ENCODE measurements at regions not wholly inside any gene's neighbourhood (a gene's known extent, or its start where the extent isn't known, plus 50 kb on each side); places are given as distances from the start of the nearest gene placed in this dataset.

DNA sequence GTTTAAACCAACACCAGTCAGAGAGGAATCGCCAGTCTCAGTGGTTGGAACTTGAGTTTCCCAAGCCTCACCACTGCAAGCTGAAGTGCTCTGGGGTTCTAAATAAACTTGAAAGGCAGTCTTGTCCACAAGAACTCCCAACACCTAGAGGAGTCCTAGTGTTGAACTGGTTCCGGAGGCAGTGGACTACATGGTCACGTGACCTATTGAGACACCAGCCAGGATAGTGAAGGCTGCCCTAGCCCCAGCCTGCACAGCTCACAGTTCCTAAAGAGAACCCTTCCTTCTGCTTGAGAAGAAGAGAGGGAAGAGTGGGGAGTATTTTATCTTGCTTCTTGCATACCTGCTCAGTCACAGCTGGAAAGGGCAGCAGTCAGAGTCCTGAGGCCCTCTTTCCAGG lies 1012.7 kb upstream of the ADGRL3 start:
- H3K27ac ChIP-seq, result no peak overlapping the region
- H3K27me3 ChIP-seq, result no peaks in the 10 kb centered on the region

DNA sequence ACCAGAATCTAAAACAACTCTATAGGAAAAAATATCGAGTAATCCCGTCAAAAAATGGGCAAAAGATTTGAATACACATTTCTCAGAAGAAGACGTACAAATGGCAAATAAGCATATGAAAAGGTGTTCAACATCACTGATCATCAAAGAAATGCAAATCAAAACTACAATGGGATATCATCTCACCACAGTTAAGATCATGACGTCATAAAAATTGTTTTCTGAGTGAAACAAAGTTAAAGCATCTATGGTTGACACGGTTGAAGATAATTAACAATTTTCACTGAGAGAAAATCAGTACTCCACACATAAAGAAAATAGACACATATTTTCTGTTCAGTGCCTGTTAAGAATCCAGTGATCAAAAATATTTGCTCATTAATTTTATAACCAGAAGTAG lies 1010.8 kb upstream of the ADGRL3 start:
- Histone ChIP-seq H3K9me3 (no peaks in the 10 kb centered on the region), H3K27me3 (no peaks in the 10 kb centered on the region), H3K27ac (no peak overlapping the region), H3K4me3 (no peak overlapping the region), H3K4me1 (no peaks in the 10 kb centered on the region), H3K36me3 (no peaks in the 10 kb centered on the region)
- DNase-seq, result no peak
- TF ChIP-seq, protein P1, sequence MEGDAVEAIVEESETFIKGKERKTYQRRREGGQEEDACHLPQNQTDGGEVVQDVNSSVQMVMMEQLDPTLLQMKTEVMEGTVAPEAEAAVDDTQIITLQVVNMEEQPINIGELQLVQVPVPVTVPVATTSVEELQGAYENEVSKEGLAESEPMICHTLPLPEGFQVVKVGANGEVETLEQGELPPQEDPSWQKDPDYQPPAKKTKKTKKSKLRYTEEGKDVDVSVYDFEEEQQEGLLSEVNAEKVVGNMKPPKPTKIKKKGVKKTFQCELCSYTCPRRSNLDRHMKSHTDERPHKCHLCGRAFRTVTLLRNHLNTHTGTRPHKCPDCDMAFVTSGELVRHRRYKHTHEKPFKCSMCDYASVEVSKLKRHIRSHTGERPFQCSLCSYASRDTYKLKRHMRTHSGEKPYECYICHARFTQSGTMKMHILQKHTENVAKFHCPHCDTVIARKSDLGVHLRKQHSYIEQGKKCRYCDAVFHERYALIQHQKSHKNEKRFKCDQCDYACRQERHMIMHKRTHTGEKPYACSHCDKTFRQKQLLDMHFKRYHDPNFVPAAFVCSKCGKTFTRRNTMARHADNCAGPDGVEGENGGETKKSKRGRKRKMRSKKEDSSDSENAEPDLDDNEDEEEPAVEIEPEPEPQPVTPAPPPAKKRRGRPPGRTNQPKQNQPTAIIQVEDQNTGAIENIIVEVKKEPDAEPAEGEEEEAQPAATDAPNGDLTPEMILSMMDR (IDR thresholded peaks at IDR 0.05), result no peak
- no peak for TF ChIP-seq POLR2A (IDR thresholded peaks at IDR 0.05)

More for the DNA sequence above, 1012.7 kb upstream of the ADGRL3 start:
- no peak for TF ChIP-seq POLR2A (IDR thresholded peaks at IDR 0.05)
- TF ChIP-seq, protein P1 (IDR thresholded peaks at IDR 0.05), result no peak
- Histone ChIP-seq H3K4me3 (no peak overlapping the region), H3K4me1 (no peaks in the 10 kb centered on the region), H3K36me3 (no peaks in the 10 kb centered on the region), H3K9me3 (no peaks in the 10 kb centered on the region)
- DNase-seq, result no peak

DNA sequence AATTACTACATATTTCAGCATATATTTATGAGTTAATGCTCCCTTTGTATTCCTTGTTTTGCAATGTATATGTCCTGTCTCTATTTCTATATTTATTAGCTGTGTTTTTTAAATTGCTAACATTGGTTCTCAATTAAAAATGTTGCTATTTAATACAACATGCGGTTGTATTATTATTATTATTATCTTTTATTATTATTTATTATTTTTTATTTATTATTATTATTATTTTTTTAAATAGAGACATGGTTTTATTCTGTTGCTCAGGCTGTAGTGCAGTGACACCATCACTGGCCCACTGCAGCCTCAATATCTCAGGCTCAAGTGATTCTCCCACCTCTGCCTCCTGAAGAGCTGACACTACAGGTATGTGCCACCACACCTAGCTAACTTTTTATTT lies 1005.9 kb upstream of the ADGRL3 start:
- Histone ChIP-seq H3K36me3 (no peaks in the 10 kb centered on the region), H3K27ac (no peak overlapping the region)

DNA sequence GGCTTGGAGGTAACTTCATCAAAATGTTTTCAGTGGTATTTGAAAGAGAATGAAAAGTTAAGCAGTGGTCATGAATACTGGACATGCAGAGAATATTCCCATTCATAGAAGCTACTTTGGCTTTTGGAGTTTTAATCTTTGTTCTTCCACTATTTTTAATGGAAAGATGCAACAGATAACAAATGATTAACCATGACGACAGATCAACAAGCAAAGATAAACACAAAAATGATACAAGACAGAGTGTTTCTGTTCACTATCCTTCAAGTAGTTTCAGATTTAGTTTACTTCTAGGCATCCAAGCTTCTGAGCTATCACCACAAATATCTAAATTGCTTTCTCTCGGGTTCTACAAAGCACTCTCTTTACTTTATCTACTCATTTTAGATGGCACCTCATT lies 1004.9 kb upstream of the ADGRL3 start:
- no peak for DNase-seq
- H3K4me1 ChIP-seq, result no peaks in the 10 kb centered on the region
- H3K27me3 ChIP-seq, result no peaks in the 10 kb centered on the region
- no peak for TF ChIP-seq POLR2A (IDR thresholded peaks at IDR 0.05)
- TF ChIP-seq, protein P1 (IDR thresholded peaks at IDR 0.05), result no peak
- H3K36me3 ChIP-seq, result no peaks in the 10 kb centered on the region
- H3K27ac ChIP-seq, result no peak overlapping the region
- no peaks in the 10 kb centered on the region for H3K9me3 ChIP-seq
- no peak overlapping the region for H3K4me3 ChIP-seq

More for the DNA sequence above, 1005.9 kb upstream of the ADGRL3 start:
- Histone ChIP-seq H3K4me1 (no peaks in the 10 kb centered on the region), H3K4me3 (no peak overlapping the region), H3K9me3 (no peaks in the 10 kb centered on the region), H3K27me3 (no peaks in the 10 kb centered on the region)
- TF ChIP-seq, protein P1 (IDR thresholded peaks at IDR 0.05), result no peak
- TF ChIP-seq POLR2A (IDR thresholded peaks at IDR 0.05), result no peak
- no peak for DNase-seq

DNA sequence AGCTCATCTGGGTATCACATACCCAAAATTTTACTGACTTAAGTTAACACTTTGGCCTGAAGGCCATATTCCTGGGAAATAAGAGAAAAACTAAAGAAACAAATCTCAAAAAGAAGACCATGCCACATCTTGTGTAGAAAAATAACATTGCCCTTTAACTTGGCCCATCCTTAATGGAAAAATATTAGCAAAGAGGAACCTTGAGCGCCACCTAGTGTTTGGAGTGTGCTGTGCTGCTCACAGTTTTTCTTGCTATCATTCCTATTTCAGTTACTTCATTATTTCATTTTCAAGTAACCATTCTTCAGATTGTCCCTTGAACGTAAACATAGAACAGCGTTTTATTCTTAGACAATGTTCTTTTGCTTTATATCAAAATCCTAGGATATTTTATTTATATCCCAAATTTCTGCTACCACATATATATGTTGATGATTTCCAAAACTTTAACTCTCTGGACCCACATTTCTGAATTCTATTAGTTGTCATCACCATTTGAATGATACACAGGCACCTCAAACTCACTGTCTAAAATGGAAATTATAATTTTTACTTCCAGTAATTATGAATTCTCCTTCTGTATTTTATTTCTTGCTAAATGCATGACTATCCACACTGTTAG lies 999.0 kb upstream of the ADGRL3 start:
- Histone ChIP-seq H3K4me1 (no peaks in the 10 kb centered on the region), H3K27me3 (no peaks in the 10 kb centered on the region), H3K27ac (no peak overlapping the region), H3K36me3 (no peaks in the 10 kb centered on the region), H3K9me3 (no peaks in the 10 kb centered on the region), H3K4me3 (no peak overlapping the region)
- DNase-seq, result peak in 2 of 3 donors; percentile 49 to 52
- TF ChIP-seq, protein P1 (IDR thresholded peaks at IDR 0.05), result peak in 5 of 6 experiments; percentile 38 to 68 (median 67)
- TF ChIP-seq POLR2A (IDR thresholded peaks at IDR 0.05), result no peak

DNA sequence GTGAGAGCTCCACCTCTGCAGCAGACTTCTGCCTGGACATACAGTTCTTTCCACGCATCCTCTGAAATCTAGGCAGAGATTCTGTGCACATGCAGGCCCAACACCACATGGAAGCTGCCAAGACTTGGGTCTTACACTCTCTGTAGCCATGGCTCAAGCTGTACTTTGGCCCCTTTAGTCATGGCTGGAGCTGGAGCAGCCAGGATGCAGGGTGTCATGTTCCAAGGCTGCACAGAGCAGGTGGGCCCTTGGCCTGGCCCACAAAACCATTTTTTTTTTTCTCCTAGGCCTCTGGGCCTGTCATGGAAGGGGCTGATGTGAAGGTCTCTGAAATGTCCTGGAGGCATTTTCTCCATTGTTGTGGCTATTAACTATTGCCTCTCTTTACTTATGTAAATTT lies 990.5 kb upstream of the ADGRL3 start:
- no peak for TF ChIP-seq POLR2A (IDR thresholded peaks at IDR 0.05)
- TF ChIP-seq, protein P1 (IDR thresholded peaks at IDR 0.05), result no peak
- no peaks in the 10 kb centered on the region for H3K9me3 ChIP-seq
- H3K36me3 ChIP-seq, result no peaks in the 10 kb centered on the region
- H3K27ac ChIP-seq, result no peak overlapping the region
- no peak for DNase-seq
- no peaks in the 10 kb centered on the region for H3K4me1 ChIP-seq
- no peaks in the 10 kb centered on the region for H3K27me3 ChIP-seq
- H3K4me3 ChIP-seq, result no peak overlapping the region

All from Peyer's patch (tissue), 4 donors.